H9 (cell line): ENCODE measurements at regions not wholly inside any gene's neighbourhood (a gene's known extent, or its start where the extent isn't known, plus 50 kb on each side); places are given as distances from the start of the nearest gene placed in this dataset.

Experiments used
- DNase-seq: peaks from one replicate; pipeline ENCODE4 v3.0.0-alpha.2; 2017
- H2AFZ ChIP-seq: one replicate; pipeline ENCODE4 v1.6.1; 2013; ENCODE audit warnings: mild to moderate bottlenecking, low read length, control low read depth, moderate library complexity
- H2AK5ac ChIP-seq: 2 replicates; pipeline ENCODE4 v1.6.1; 2013; ENCODE audit warnings: low read length, control low read depth, mixed read lengths; ENCODE audit not compliant: insufficient read length
- H2BK120ac ChIP-seq: one replicate; pipeline ENCODE4 v1.6.1; 2013; ENCODE audit warnings: low read depth, mild to moderate bottlenecking, low read length, control low read depth, inconsistent platforms; ENCODE audit not compliant: poor library complexity, severe bottlenecking
- H2BK12ac ChIP-seq: 2 replicates; pipeline ENCODE4 v1.6.1; 2013; ENCODE audit warnings: low read length, control low read depth, mixed read lengths, low read depth; ENCODE audit not compliant: insufficient read length
- H2BK15ac ChIP-seq: 2 replicates; pipeline ENCODE4 v1.6.1; 2013; ENCODE audit warnings: low read depth, low read length, control low read depth
- H2BK20ac ChIP-seq: one replicate; pipeline ENCODE4 v1.6.1; 2013; ENCODE audit warnings: low read depth, mild to moderate bottlenecking, low read length, control low read depth, inconsistent platforms; ENCODE audit not compliant: poor library complexity, severe bottlenecking
- H2BK5ac ChIP-seq: 2 replicates; pipeline ENCODE4 v1.6.1; 2013; ENCODE audit warnings: low read length, control low read depth, mixed read lengths; ENCODE audit not compliant: insufficient read length
- H3K14ac ChIP-seq: 2 replicates; pipeline ENCODE4 v1.6.1; 2013; ENCODE audit warnings: low read length, control low read depth; ENCODE audit not compliant: insufficient read depth
- H3K18ac ChIP-seq: 2 replicates; pipeline ENCODE4 v1.6.1; 2013; ENCODE audit warnings: low read depth, mild to moderate bottlenecking, mixed read lengths, low read length, control low read depth; ENCODE audit not compliant: insufficient read length
- H3K23ac ChIP-seq: 2 replicates; pipeline ENCODE4 v1.6.1; 2013; ENCODE audit warnings: low read length, control low read depth, mixed read lengths, low read depth; ENCODE audit not compliant: insufficient read length
- H3K23me2 ChIP-seq: 2 replicates; pipeline ENCODE4 v1.6.1; 2013; ENCODE audit warnings: low read depth, mild to moderate bottlenecking, mixed read lengths, low read length, control low read depth; ENCODE audit not compliant: insufficient read length, poor library complexity, severe bottlenecking
- H3K27ac ChIP-seq: 2 replicates; pipeline ENCODE4 v1.5.1; 2013; ENCODE audit warnings: low read length, control low read depth, mixed read lengths, low read depth; ENCODE audit not compliant: insufficient read length
- H3K27me3 ChIP-seq: 2 replicates; pipeline ENCODE4 v1.6.1; 2013; ENCODE audit warnings: low read length, control low read depth, inconsistent platforms; ENCODE audit not compliant: insufficient read depth
- H3K4ac ChIP-seq: 2 replicates; pipeline ENCODE4 v1.6.1; 2013; ENCODE audit warnings: low read depth, mild to moderate bottlenecking, control low read depth, inconsistent platforms, low read length, moderate library complexity
- H3K4me1 ChIP-seq: 2 replicates; pipeline ENCODE4 v1.6.1; 2013; ENCODE audit warnings: low read length, control low read depth, inconsistent platforms; ENCODE audit not compliant: insufficient read depth
- H3K4me2 ChIP-seq: 2 replicates; pipeline ENCODE4 v1.6.1; 2013; ENCODE audit warnings: low read length, control low read depth, mixed read lengths; ENCODE audit not compliant: insufficient read length, insufficient read depth
- H3K56ac ChIP-seq: 2 replicates; pipeline ENCODE4 v1.6.1; 2013; ENCODE audit warnings: low read depth, mild to moderate bottlenecking, mixed read lengths, low read length, control low read depth; ENCODE audit not compliant: insufficient read length
- H3K79me1 ChIP-seq: 2 replicates; pipeline ENCODE4 v1.6.1; 2013; ENCODE audit warnings: low read depth, mild to moderate bottlenecking, moderate library complexity, low read length, control low read depth, inconsistent platforms; ENCODE audit not compliant: insufficient read depth, poor library complexity, severe bottlenecking
- H3K79me2 ChIP-seq: 2 replicates; pipeline ENCODE4 v1.6.1; 2013; ENCODE audit warnings: low read length, control low read depth, inconsistent platforms; ENCODE audit not compliant: insufficient read depth
- H3K9ac ChIP-seq: 2 replicates; pipeline ENCODE4 v1.6.1; 2013; ENCODE audit warnings: low read length, control low read depth, mixed read lengths; ENCODE audit not compliant: insufficient read length; ENCODE audit errors: extremely low read depth
- H3K9me3 ChIP-seq: one replicate; pipeline ENCODE4 v1.6.1; 2013; ENCODE audit warnings: low read depth, low read length, inconsistent platforms; ENCODE audit not compliant: control insufficient read depth
- H3T11ph ChIP-seq: one replicate; pipeline ENCODE4 v1.6.1; 2013; ENCODE audit warnings: mild to moderate bottlenecking, low read length, control low read depth, inconsistent platforms
- H4K20me1 ChIP-seq: one replicate; pipeline ENCODE4 v1.6.1; 2013; ENCODE audit not compliant: control insufficient read depth, insufficient read length, insufficient read depth
- H4K5ac ChIP-seq: 2 replicates; pipeline ENCODE4 v1.6.1; 2013; ENCODE audit warnings: low read depth, mild to moderate bottlenecking, mixed read lengths, low read length, control low read depth; ENCODE audit not compliant: insufficient read length
- H4K8ac ChIP-seq: replicated peaks from 2 replicates; pipeline ENCODE4 v1.6.1; 2013; ENCODE audit warnings: low read length, control low read depth, mixed read lengths, low read depth; ENCODE audit not compliant: insufficient read length
- H4K91ac ChIP-seq: 2 replicates; pipeline ENCODE4 v1.6.1; 2013; ENCODE audit warnings: low read depth, mild to moderate bottlenecking, moderate library complexity, mixed read lengths, low read length, control low read depth; ENCODE audit not compliant: insufficient read length
- H3K27ac Mint-ChIP-seq, 3 experiments: 2 replicates in 2 of 3; 3 replicates in 1 of 3; pipeline ENCODE4 v1.8.0; 2020 to 2021; ENCODE audit warnings: mixed read lengths in 3 of 3, mild to moderate bottlenecking in 1 of 3, moderate library complexity in 1 of 3
- H3K27me3 Mint-ChIP-seq: 2 replicates; pipeline ENCODE4 v1.8.0; 2021; ENCODE audit warnings: low read depth, mild to moderate bottlenecking, moderate library complexity, mixed read lengths
- H3K36me3 Mint-ChIP-seq, 3 experiments: 2 replicates in 2 of 3; 3 replicates in 1 of 3; pipeline ENCODE4 v1.8.0; 2020 to 2021; ENCODE audit warnings: low read depth in 3 of 3, mixed read lengths in 3 of 3; ENCODE audit not compliant: insufficient read depth in 1 of 3
- H3K4me1 Mint-ChIP-seq, 2 experiments: 2 replicates each; pipeline ENCODE4 v1.8.0; 2020; ENCODE audit warnings: mixed read lengths in 2 of 2
- H3K4me3 Mint-ChIP-seq, 2 experiments: 2 replicates in 1 of 2; 3 replicates in 1 of 2; pipeline ENCODE4 v1.8.0; 2020 to 2021; ENCODE audit warnings: mild to moderate bottlenecking in 2 of 2, mixed read lengths in 2 of 2, moderate library complexity in 1 of 2
- H3K9me3 Mint-ChIP-seq, 2 experiments: 2 replicates in 1 of 2; 3 replicates in 1 of 2; pipeline ENCODE4 v1.8.0; 2020; ENCODE audit warnings: mild to moderate bottlenecking in 2 of 2, mixed read lengths in 2 of 2, moderate library complexity in 1 of 2
- CTCF ChIP-seq: fragments of 200-600 bp; sonication (generic); conservative IDR thresholded peaks from 3 replicates; pipeline ENCODE4 v1.8.0; 2021; ENCODE audit warnings: antibody characterized with exemption, mild to moderate bottlenecking
- WGBS: extraction: QIAGEN DNeasy Blood & Tissue Kit; methylation state at CpG from one replicate; pipeline ENCODE4 v1.1.7; 2013; ENCODE audit warnings: missing lambda C conversion rate, low lambda C conversion rate, mixed read lengths; ENCODE audit not compliant: insufficient read length; ENCODE audit errors: extremely low coverage; 5-methylcytosine and 5-hydroxymethylcytosine counted together

GRCh38 chr5:152107220-152107619 is 182.6 kb upstream of the GLRA1 start:
- no peak overlapping the region for H3K27ac Mint-ChIP-seq
- no peak overlapping the region for H2BK15ac ChIP-seq

More at GRCh38 chr5:152107220-152107619, 182.6 kb upstream of the GLRA1 start:
- WGBS: no CpG with 5 or more reads among the region's 3 CpGs
- H3K9me3 Mint-ChIP-seq: no peaks in the 10 kb centered on the region; a peak in 1 of 5 replicates
- no peaks in the 10 kb centered on the region for H3K36me3 Mint-ChIP-seq
- no peak for TF ChIP-seq CTCF
- Histone ChIP-seq H3K18ac (no peak overlapping the region), H2BK20ac (no peak overlapping the region), H3K27me3 (no peaks in the 10 kb centered on the region), H3K79me2 (no peaks in the 10 kb centered on the region), H4K91ac (no peak overlapping the region), H3K23me2 (no peaks in the 10 kb centered on the region), H4K8ac (no peak overlapping the region), H2BK120ac (no peak overlapping the region), H3K9me3 (no peaks in the 10 kb centered on the region), H3K4me1 (no peaks in the 10 kb centered on the region), H3K4me2 (no peak overlapping the region), H3K9ac (no peak overlapping the region), H3K4ac (no peak overlapping the region), H4K20me1 (no peaks in the 10 kb centered on the region), H3T11ph (no peak overlapping the region), H4K5ac (no peak overlapping the region), H3K23ac (no peak overlapping the region), H3K79me1 (no peaks in the 10 kb centered on the region), H2BK12ac (no peak overlapping the region), H3K56ac (no peak overlapping the region), H2BK5ac (no peak overlapping the region), H2AK5ac (no peak overlapping the region), H3K14ac (no peak overlapping the region), H3K27ac (no peak overlapping the region), H2AFZ (no peak overlapping the region)
- peaks cover 12 to 14% of the 10 kb centered on the region in 2 experiments for H3K4me1 Mint-ChIP-seq
- peaks cover 3% of the 10 kb centered on the region; the same call in 1 of the 2 replicates for H3K27me3 Mint-ChIP-seq
- no peak overlapping the region for H3K4me3 Mint-ChIP-seq
- no peak for DNase-seq
